SU-DHL-6 (cell line): ENCODE measurements at regions not wholly inside any gene's neighbourhood (a gene's known extent, or its start where the extent isn't known, plus 50 kb on each side); places are given as distances from the start of the nearest gene placed in this dataset.

Source experiments
- H2AFZ ChIP-seq: fragments of 200-600 bp; sonication (generic); 2 replicates; pipeline ENCODE4 v1.6.1; 2014; ENCODE audit warnings: low read depth, mild to moderate bottlenecking, moderate library complexity, mixed read lengths, antibody characterized with exemption, low read length; ENCODE audit not compliant: severe bottlenecking
- H3F3A ChIP-seq: fragments of 200-600 bp; shearing (Covaris generic); 2 replicates; pipeline ENCODE4 v1.6.0; 2016; ENCODE audit warnings: antibody characterized with exemption, mild to moderate bottlenecking; ENCODE audit not compliant: insufficient read depth
- H3K27ac ChIP-seq: fragments of 200-600 bp; sonication (generic); 2 replicates; pipeline ENCODE4 v1.5.1; 2016; ENCODE audit warnings: low read depth, mild to moderate bottlenecking, low read length, moderate library complexity, mixed read lengths
- H3K27me3 ChIP-seq: fragments of 200-600 bp; sonication (generic), shearing (Covaris generic); 2 replicates; pipeline ENCODE4 v1.6.0; 2014; ENCODE audit warnings: mild to moderate bottlenecking, low read length
- H3K36me3 ChIP-seq: fragments of 200-600 bp; sonication (generic); 2 replicates; pipeline ENCODE4 v1.6.1; 2014; ENCODE audit warnings: mild to moderate bottlenecking, low read length, mixed read lengths
- H3K4me2 ChIP-seq: fragments of 300-600, 200-600 bp; shearing (Covaris generic), sonication (generic); 2 replicates; pipeline ENCODE4 v1.6.0; 2014; ENCODE audit warnings: low read length, low read depth, mild to moderate bottlenecking; ENCODE audit not compliant: poor library complexity, severe bottlenecking
- H3K4me3 ChIP-seq: fragments of 200-600 bp; sonication (generic); 2 replicates; pipeline ENCODE4 v1.5.1; 2014; ENCODE audit warnings: antibody characterized with exemption, low read length, mild to moderate bottlenecking, mixed read lengths; ENCODE audit not compliant: insufficient read depth, poor library complexity, severe bottlenecking
- H3K79me2 ChIP-seq: fragments of 200-600 bp; sonication (generic); 2 replicates; pipeline ENCODE4 v1.6.1; 2014; ENCODE audit warnings: mild to moderate bottlenecking, low read length, moderate library complexity; ENCODE audit not compliant: insufficient read depth
- H3K9ac ChIP-seq: fragments of 200-600 bp; sonication (generic); 2 replicates; pipeline ENCODE4 v1.7.0; 2014; ENCODE audit warnings: mild to moderate bottlenecking, low read length
- H3K9me2 ChIP-seq: fragments of 200-600 bp; sonication (generic); replicated peaks from 2 replicates; pipeline ENCODE4 v1.6.1; 2014; ENCODE audit warnings: low read length; ENCODE audit not compliant: insufficient read depth
- H3K9me3 ChIP-seq: fragments of 200-600 bp; sonication (generic); 2 replicates; pipeline ENCODE4 v1.6.1; 2014; ENCODE audit warnings: low read length, mixed read lengths; ENCODE audit not compliant: insufficient read depth
- H4K20me1 ChIP-seq: fragments of 200-600 bp; sonication (generic); 2 replicates; pipeline ENCODE4 v1.6.1; 2014; ENCODE audit warnings: low read depth, mild to moderate bottlenecking, antibody characterized with exemption, low read length, moderate library complexity, mixed read lengths
- CTCF ChIP-seq: fragments of 200-600 bp; sonication (generic); IDR thresholded peaks from one replicate; pipeline ENCODE4 v1.5.1; 2017; ENCODE audit warnings: antibody characterized with exemption, mild to moderate bottlenecking, low read length, moderate library complexity; ENCODE audit not compliant: insufficient read depth, poor library complexity, severe bottlenecking
- EZH2phosphoT487 ChIP-seq: fragments of 200-600 bp; sonication (generic), shearing (Covaris generic); conservative IDR thresholded peaks from 2 replicates; pipeline ENCODE4 v1.6.1; 2018; ENCODE audit warnings: mild to moderate bottlenecking, antibody characterized with exemption, low read length, moderate library complexity, mixed read lengths

DNA sequence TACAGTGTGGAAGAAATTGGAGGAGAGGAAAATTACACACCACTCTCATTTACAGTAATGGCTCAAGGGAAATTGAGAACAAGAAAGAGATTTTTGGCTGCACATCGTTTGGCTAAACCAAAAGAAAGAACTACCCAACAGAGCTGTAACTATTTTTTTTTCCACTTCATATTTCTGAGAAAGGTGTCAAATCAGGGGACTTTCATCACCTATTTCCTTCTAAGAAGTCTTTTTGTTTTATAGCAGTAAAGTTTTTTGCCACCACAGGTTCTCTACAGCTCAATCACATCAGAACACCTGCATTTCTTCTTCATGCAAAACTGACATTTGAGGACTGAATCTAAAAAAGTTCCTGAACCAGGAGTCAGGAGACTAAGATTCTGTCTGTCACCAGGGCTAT lies 57.5 kb upstream of the TNIP3 start:
- Histone ChIP-seq H3K9ac (no peak overlapping the region), H3K27ac (no peak overlapping the region), H3K4me2 (no peak overlapping the region), H3K27me3 (no peaks in the 10 kb centered on the region), H2AFZ (no peak overlapping the region), H4K20me1 (no peaks in the 10 kb centered on the region), H3K79me2 (no peaks in the 10 kb centered on the region), H3K36me3 (no peaks in the 10 kb centered on the region), H3K9me3 (no peaks in the 10 kb centered on the region), H3F3A (no peaks in the 10 kb centered on the region), H3K4me3 (no peak overlapping the region), H3K9me2 (no peaks in the 10 kb centered on the region)
- no peak for TF ChIP-seq EZH2phosphoT487
- TF ChIP-seq CTCF = no peak

- Histone ChIP-seq H3K9me3 (no peaks in the 10 kb centered on the region), H3K27ac (no peak overlapping the region), H3K9me2 (no peaks in the 10 kb centered on the region), H3K9ac (no peak overlapping the region), H3K4me2 (no peak overlapping the region), H3K27me3 (no peaks in the 10 kb centered on the region), H3K36me3 (no peaks in the 10 kb centered on the region), H4K20me1 (no peaks in the 10 kb centered on the region), H3F3A (no peaks in the 10 kb centered on the region), H2AFZ (no peak overlapping the region), H3K4me3 (no peak overlapping the region), H3K79me2 (no peaks in the 10 kb centered on the region)
- TF ChIP-seq EZH2phosphoT487 (no peak), CTCF (no peak)
Measured at GRCh38 chr4:121221201-121221600, 57.1 kb upstream of the TNIP3 start.

DNA sequence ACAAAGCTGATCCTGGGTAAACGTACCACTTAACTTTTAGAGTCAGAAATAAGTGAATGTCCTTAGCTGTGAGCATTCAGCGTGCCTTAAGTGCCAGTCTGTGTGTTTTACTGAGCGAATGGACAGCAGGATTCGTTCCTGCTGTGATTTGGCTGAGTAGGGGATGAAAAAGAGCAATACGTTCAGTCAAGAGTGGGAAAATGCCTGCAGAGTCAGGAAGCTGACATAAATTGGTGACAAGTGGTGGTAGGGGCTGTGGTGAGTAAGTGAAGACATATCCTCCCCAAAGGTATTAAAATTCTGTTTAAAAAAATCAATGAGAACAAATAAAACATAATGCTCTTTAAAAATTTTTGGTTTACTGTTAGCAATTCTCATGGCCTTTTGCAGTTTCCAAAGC lies 56.6 kb upstream of the TNIP3 start:
- no peaks in the 10 kb centered on the region for H3K9me2 ChIP-seq
- no peak overlapping the region for H3K4me3 ChIP-seq
- no peaks in the 10 kb centered on the region for H3K9me3 ChIP-seq
- H3K4me2 ChIP-seq = no peak overlapping the region
- H3K36me3 ChIP-seq = no peaks in the 10 kb centered on the region
- H4K20me1 ChIP-seq = no peaks in the 10 kb centered on the region
- H3K27me3 ChIP-seq = no peaks in the 10 kb centered on the region
- no peak overlapping the region for H2AFZ ChIP-seq
- H3F3A ChIP-seq = no peaks in the 10 kb centered on the region
- H3K27ac ChIP-seq = no peak overlapping the region
- TF ChIP-seq EZH2phosphoT487 (no peak), CTCF (no peak)
- no peaks in the 10 kb centered on the region for H3K79me2 ChIP-seq
- no peak overlapping the region for H3K9ac ChIP-seq

GRCh38 chr4:121219227-121219626 lies 55.1 kb upstream of the TNIP3 start:
- H3K9ac ChIP-seq = no peak overlapping the region
- no peaks in the 10 kb centered on the region for H3K27me3 ChIP-seq
- H3K4me3 ChIP-seq = no peak overlapping the region
- H4K20me1 ChIP-seq = no peaks in the 10 kb centered on the region
- H3K27ac ChIP-seq = no peak overlapping the region
- no peak overlapping the region for H3K4me2 ChIP-seq
- no peaks in the 10 kb centered on the region for H3F3A ChIP-seq
- no peaks in the 10 kb centered on the region for H3K9me2 ChIP-seq
- TF ChIP-seq EZH2phosphoT487 (no peak), CTCF (no peak)
- H2AFZ ChIP-seq = no peak overlapping the region
- H3K79me2 ChIP-seq = no peaks in the 10 kb centered on the region
- no peaks in the 10 kb centered on the region for H3K9me3 ChIP-seq
- H3K36me3 ChIP-seq = no peaks in the 10 kb centered on the region
